ENCODE measurements at regions not wholly inside any gene's neighbourhood (a gene's known extent, or its start where the extent isn't known, plus 50 kb on each side); places are given as distances from the start of the nearest gene placed in this dataset.

GRCh38 chr14:44396226-44396625 is 110.9 kb downstream of the FSCB start:
- no peak for TF ChIP-seq CTCF (conservative IDR thresholded peaks at IDR 0.05; ENCODE audit: low read depth in 2 of 2)
- no peak for TF ChIP-seq POLR2AphosphoS5 (IDR thresholded peaks at IDR 0.05; ENCODE audit: low read depth)
- no peak for TF ChIP-seq CREB1 (CRISPR knock-in tag; IDR thresholded peaks at IDR 0.05; ENCODE audit: low read depth)
- no peak for TF ChIP-seq REST (IDR thresholded peaks at IDR 0.05; ENCODE audit: unreplicated experiment)
- TF ChIP-seq NANOG (IDR thresholded peaks at IDR 0.05; ENCODE audit: borderline replicate concordance), result no peak
- TF ChIP-seq EZH2 (IDR thresholded peaks at IDR 0.05; ENCODE audit: low read depth, unreplicated experiment), result no peak
- TF ChIP-seq EZH2phosphoT487 (IDR thresholded peaks at IDR 0.05; ENCODE audit: unreplicated experiment), result no peak
- no peak for TF ChIP-seq ZNF114 (CRISPR knock-in tag; IDR thresholded peaks at IDR 0.05)
- no peak for TF ChIP-seq JUNB (IDR thresholded peaks at IDR 0.05; ENCODE audit: unreplicated experiment)
- no peak for TF ChIP-seq ETS1 (IDR thresholded peaks at IDR 0.05)
- no peak for TF ChIP-seq ZNF462 (CRISPR knock-in tag; IDR thresholded peaks at IDR 0.05)

All from GM23338 (cell line).